Stimulated activated CD4-positive, alpha-beta T cell treated with anti-CD3 and anti-CD28 coated beads, Interleukin-12 subunit alpha, Interleukin-12 subunit beta, amount 100 ng/mL, for 48 hours (primary cell): ENCODE measurements at regions not wholly inside any gene's neighbourhood (a gene's known extent, or its start where the extent isn't known, plus 50 kb on each side); places are given as distances from the start of the nearest gene placed in this dataset.
"Not testable (repeated sequence)": the region's sequence is repeated elsewhere in the genome, so short reads cannot be mapped to it uniquely, and the experiment has no call there.

Source experiments
- DNase-seq, 3 donors: peaks; one replicate each; pipeline ENCODE4 v3.0.0-alpha.2; 2020; ENCODE audit warnings: low read depth in 2 of 3, low spot score in 1 of 3

- DNase-seq, result not testable (repeated sequence)
Measured at GRCh38 chr6:1156411-1156810, 155.5 kb upstream of the FOXQ1 start.

- DNase-seq, result no peak
Measured at GRCh38 chr6:1153696-1154245, 158.1 kb upstream of the FOXQ1 start.

DNA sequence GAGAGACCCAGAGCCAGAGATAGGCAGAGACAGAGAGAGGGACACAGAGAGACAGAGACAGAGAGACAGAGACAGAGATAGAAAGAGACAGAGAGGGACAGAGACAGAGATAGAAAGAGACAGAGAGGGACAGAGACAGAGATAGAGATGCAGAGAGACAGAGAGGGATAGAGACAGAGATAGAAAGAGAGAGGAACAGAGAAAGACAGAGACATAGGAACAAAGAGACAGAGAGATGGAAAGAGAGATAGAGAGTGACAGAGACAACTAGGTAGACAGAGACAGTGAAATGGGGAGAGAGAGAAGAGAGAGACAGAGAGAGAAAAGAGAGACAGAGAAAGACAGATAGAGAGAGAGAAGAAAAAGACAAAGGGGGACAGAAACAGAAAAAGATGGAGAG lies 165.4 kb upstream of the FOXQ1 start:
- DNase-seq, result no peak

DNA sequence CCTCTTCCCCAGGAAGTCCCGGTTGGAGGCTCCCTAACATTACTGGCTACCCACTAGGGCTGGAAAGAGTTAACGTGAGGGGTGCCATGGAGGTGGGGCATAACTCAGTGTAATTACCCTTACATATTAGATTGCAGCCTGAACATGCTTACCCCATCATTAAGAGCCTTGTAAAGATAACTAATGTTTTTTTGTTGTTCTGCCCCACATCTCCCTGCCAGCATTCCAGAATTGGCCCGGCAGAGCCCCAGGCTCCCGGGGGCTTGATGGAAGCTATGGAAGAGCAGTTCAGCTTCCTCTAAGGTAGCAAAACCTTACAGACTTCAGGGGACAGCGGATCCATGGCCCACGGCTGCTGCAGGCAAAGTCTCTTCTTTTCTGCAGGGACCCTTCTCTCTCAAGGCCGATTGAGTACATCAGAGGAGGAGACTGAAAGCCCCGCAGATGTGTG lies 166.1 kb upstream of the FOXQ1 start:
- no peak for DNase-seq

GRCh38 chr6:1144842-1145767 lies 166.8 kb upstream of the FOXQ1 start:
- no peak for DNase-seq

DNA sequence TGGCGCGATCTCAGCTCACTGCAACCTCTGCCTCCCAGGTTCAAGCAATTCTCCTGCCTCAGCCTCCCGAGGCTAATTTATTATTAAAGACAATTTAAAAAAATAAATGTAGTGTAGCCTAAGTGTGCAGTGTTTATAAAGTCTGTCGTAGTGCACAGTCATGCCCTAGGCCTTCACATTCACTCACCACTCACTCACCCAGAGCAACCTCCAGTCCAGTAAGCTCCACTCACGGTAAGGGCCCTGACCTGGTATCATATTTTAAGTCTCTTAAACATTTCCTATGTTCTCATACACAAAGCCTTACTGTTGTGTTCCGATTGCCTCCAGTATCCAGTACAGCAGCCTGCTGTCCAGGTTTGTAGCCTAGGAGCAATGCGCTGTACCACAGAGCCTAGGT lies 168.2 kb upstream of the FOXQ1 start:
- DNase-seq, result no peak

GRCh38 chr6:1139155-1139890 lies 172.6 kb upstream of the FOXQ1 start:
- DNase-seq, result no peak

DNA sequence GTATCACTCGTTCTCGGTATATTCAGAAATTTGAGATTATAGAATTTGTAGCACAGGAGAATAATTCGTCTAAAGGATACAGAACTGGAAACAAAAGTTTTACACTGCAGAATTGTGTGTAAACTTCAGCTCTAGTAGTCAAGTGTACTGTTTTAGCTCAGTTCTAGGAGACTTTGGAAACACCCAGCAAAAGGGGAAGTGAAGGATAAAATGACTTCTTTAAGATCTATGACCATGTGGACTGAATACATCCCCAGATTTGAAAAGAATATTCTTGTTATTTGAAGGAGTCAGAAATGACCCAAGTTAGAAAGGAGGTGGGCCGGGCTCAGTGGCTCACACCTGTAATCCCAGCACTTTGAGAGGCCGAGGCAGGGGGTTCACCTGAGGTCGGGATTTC lies 174.0 kb upstream of the FOXQ1 start:
- no peak for DNase-seq

DNA sequence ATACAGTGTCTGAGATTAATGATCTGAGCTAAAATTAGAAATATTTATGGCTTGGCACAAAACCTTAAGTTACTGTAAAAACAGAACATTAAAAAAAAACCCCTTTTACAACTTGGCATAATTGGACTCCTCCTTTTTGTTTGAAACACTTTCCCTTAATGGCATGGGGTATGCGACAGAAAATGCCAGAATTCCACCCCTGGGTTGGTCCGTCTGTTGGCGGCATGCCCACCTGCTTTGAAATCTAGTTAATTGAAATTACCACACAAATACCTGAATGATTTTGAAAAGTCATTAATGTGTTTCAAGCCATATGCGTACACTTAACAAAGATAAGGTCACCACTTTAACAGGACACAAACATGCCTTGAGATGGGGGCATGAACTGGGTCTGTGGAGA lies 175.1 kb upstream of the FOXQ1 start:
- DNase-seq, result no peak

GRCh38 chr6:1136415-1136774 lies 175.5 kb upstream of the FOXQ1 start:
- DNase-seq, result no peak

DNA sequence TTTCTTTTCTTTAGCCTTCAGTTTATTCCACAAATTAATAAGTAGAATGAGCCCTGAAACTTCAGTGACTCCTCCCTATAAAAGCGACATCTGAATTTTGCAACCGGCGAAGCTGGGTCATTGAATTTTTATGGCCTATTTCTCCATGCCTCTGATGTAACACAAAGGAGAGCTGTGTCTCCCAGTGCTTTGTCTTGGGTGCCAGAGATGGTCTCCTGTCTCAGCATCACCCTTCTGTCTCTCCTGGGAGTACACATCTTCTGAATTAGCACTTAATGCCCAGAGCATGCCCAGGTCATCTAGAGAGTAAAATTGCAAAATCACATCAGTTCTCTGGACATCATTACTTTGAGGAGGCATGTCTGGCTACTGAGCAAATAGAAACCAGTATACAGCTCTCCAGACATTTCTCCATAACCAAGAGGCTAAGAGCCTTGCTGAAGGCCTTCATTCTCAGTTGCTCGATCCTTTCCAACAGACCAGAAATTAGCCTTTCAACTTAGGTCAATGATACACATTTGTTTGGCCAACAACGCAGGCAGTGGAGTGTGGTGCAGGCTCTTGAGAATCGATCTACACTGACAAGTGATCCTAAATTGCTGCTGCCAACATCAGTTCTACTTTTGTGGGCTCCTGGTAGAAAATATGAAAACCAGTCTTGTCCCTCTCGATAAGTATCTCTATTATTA lies 176.0 kb upstream of the FOXQ1 start:
- DNase-seq, result no peak

DNA sequence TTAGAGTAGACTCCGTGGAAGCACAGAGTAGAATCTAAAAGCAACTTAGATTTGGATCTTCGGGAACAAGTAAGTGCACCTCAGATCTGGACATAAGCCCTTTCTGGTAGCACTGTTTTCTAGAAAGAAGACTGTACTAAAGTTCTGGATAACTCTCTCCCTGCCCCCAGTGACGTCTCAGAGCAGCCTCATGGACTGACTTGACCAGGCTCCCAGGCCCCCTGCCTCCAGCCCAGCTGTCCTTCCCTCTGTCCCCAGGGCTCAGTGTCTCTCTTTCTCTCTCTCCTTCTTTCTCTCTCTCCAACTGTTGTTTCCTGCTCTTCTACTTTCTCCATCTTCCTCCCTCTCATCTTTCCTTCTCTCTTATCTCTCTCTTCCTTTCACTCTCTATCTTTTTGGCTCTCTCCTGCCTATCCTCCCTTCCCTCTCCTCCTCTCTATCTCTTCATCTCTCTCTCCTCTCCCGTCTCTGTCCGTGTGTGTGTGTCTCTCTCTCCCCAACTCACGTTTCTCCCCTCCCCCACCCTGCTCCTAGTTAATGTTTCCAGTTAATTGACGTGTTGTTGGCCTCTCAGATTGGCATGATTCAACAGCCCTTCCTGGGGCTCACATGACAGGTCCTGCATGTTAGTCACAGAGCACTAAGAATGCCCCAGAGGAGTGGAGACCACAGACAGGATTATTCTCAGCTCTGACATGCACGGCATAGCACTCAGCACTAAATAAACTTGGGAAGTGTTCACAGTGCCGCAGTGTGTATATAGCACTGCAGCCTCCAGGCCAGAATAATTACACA lies 180.4 kb upstream of the FOXQ1 start:
- DNase-seq, result no peak

GRCh38 chr6:1130709-1131108 lies 181.2 kb upstream of the FOXQ1 start:
- DNase-seq, result no peak

GRCh38 chr6:1129131-1129530 lies 182.8 kb upstream of the FOXQ1 start:
- no peak for DNase-seq

GRCh38 chr6:1127597-1128288 lies 184.2 kb upstream of the FOXQ1 start:
- no peak for DNase-seq

DNA sequence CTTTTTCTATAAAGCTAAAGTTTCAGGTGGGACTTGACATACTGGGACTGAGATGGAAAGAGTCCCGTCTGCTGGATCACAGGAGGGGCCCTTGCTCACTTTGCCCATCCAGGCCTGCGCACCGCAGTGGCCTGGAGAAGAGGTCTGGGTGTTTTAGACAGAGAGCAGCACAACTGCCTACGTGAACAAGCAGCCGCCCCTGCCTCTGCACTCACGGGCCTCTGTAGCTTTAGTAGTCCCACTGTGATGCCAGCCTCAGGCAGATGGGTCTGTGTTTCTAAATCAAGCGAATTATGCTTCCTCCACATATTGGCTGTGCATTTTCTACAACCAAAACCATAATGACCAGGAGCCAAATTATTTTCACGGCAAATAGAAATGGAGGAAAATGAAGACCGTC lies 184.8 kb upstream of the FOXQ1 start:
- no peak for DNase-seq

DNA sequence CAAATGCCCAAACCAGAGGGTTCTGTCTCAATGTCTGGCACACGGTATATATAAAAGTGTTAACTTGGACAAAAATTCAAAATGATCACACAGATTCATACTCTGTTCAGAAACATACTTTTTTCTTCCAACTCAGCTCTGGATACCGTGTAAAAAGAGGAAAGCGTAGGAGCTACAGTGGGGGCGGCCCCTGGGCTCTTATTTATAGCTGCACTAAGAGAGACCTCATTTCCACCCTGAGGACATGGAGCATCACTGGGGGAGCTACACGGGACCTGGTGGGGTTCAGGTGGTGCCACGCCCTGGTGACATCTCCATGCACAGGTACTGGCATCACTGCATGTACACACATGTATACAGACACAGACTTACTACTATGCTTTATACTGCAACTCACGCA lies 185.9 kb upstream of the FOXQ1 start:
- DNase-seq, result no peak

- DNase-seq, result no peak
Measured at GRCh38 chr6:1125297-1125696, 186.6 kb upstream of the FOXQ1 start.

DNA sequence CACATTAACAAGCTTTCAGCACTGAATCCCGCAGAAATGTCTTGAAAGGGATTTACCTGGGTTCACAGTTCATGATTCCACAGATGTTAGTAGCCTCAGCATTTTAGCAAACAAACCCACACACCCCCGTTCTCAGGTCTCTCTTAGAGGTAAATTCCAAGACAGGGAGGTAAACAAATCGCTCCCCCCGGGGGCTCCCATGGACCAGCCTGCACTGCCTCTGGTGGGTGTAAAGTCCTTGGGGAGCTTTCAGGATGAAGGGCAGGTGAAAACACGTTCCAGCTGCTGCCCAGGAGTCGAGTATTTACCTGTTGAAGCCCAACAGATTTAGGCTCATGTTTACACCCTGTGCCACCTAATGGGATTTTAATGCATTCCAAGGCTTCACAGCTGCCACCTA lies 187.0 kb upstream of the FOXQ1 start:
- no peak for DNase-seq
